GM18519 (cell line): ENCODE measurements at regions not wholly inside any gene's neighbourhood (a gene's known extent, or its start where the extent isn't known, plus 50 kb on each side); places are given as distances from the start of the nearest gene placed in this dataset.
"Not testable (repeated sequence)": the region's sequence is repeated elsewhere in the genome, so short reads cannot be mapped to it uniquely, and the experiment has no call there.

Experiments
- ATAC-seq: cut with Tn5 transposase; IDR thresholded peaks from one replicate; pipeline ENCODE4 v1.9.1; 2021; ENCODE audit warnings: mild to moderate bottlenecking, moderate library complexity; ENCODE audit not compliant: unreplicated experiment, low FRiP score

DNA sequence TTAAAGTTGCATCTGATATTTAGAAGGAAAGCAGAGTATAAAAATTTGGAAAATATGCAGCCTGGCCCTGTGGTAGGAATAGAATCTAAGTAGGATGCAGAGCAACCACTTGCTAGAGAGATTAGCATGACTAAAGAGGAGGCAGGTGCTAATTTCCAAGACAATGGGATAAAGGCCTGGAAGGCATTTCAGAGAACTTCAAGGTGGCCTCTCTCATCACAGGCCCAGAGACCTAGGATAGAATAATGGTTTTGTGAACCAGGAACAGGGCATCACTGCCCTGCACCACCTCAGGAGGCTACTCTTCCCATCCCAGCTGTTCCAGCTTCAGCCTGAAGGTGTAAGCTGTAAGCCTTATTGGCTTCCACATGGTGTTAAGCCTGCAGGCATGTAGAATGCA is 621.7 kb upstream of the HS3ST1 start:
- ATAC-seq, result no peak

DNA sequence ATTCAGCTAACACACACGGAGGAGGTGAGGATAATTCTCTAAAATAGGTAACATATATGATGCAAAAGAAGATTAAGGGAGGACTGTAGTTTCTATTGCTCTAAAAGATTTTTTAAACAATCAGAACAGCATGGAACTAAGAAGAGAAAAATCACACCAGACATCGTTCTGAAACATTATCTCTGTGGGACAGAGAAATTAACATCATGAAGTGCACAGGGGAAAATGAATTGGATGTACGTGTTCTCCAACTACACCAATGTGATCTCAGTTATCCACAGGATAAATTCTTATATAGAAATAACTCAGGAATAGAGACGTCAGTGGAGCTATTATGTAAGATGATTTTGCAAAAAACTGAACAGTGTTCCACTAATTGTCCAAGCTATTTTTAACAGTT is 614.1 kb upstream of the HS3ST1 start:
- no peak for ATAC-seq

DNA sequence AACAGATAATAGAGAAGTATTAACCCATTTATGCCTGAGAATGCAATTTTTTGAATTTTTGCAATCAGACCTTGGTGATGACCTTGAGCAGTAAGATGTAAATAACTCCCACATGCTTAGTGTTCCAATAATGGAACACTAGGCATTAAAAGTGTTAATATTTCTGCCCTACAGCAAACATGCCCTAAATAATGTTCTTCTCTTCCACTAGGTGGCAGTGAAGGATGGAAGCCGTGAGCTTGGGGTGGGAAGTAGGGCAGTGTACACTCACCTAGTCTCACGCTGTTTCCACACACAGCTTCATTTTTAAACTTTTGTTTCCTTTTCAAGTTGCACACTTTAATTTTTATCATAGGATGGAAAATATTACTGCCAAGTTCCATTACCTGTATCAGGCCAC is 613.1 kb upstream of the HS3ST1 start:
- no peak for ATAC-seq

DNA sequence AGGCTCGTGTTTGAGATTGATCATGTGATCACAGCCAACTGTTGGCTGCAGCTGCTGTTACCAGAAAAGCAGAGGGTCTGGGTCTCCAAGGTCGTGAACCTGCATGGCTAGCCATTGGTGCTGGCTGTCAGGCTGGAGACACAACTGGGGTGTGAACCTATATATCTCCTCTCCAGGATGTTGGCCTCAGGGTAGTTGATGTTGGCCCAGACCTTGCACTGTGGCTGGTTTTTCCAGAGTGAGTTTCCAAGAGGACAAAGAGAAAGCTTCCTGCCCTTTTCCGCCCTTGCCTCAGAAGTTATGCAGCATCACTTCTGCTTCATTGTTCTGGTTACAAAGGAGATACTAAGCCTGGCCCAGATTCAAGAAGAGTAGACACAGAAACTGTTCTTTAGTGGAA is 607.8 kb upstream of the HS3ST1 start:
- ATAC-seq, result no peak

DNA sequence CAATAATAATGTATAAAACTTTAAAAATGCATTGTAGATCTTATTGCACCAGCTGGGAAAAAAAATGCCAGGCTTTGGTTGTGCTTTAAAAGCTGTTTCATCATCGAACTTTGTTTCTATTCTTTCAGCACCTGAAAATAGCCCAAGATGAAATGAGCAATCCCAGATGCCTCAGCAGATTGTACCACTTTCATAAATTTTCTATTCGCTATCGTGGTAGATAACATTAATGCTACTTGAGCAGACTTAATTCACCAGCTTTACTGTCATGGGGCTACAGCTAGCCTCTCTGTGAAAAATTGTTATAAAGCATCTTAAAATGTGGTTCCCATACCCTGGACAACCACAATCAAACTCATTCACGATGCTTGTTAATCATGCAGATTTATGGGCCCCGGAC is 599.6 kb upstream of the HS3ST1 start:
- ATAC-seq, result no peak

DNA sequence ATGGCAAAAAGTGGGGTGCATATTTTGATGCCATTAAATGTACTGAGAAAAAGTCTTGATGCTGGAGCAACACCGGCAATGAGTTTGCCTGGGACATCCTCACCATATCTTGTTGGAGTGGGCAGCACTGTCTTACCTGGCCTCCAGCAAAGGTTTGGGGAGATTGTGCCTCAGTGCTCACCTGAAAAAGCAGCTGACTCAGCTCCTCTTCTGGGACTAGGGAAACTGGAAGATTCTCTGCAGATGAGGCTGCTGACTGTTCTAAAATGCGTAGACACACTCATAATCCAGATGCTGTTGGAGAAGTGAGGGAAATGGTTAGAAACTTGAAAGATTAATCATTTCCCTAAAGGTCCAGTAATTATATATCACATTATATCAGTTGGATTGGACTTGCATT is 593.7 kb upstream of the HS3ST1 start:
- no peak for ATAC-seq

DNA sequence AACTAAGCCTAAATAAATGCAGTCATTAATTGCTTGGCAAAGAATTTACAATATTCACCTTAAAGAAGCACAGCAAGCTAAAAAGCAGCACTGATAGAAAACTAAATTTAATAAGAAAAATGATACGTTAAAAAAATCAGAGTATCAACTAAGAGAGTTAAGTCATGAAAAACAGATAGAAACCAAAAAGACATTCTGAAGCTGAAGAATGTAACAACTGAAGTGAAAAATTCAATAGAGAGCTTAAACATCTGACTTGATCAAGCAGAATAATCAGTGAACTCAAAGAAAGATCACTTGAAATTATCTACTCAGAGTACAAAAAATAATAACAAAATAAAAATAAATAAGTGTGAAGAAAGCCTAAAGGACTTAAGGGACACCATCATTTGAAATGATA is 588.0 kb upstream of the HS3ST1 start:
- ATAC-seq, result no peak

DNA sequence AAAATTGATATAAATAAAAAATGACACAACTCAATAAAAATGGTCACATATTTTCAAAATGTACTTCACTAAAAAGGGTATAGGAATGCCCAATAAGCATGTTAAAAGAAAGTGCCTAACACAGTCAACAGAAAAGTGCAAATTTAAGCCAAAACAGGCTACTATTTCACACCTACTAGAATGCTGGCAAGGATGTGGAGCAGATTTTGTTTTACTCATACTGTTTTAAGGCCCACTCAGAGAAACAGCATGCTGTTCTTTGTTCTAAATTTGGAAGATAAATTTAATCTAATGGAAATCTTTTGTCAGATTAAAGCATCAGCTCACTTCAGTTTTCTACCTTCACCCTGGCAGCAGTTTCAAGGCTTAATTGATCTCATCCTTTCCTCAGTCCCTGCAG is 576.8 kb upstream of the HS3ST1 start:
- ATAC-seq, result no peak

DNA sequence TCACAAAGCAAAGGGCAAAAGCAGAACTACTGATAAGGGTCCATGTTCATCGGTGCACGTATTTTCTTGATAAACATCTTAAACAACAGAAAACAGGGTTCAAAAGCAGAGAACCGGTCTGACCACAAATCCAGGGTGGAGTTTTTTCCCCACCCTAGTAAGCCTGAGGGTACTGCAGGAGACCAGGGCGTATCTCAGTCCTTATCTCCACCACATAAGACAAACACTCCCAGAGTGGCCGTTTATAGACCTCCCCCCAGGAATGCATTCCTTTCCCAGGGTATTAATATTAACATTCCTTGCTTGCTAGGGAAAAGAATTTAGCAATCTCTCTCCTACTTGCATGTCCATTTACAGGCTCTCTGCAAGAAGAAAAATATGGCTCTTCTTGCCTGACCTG is 567.9 kb upstream of the HS3ST1 start:
- ATAC-seq, result not testable (repeated sequence)

DNA sequence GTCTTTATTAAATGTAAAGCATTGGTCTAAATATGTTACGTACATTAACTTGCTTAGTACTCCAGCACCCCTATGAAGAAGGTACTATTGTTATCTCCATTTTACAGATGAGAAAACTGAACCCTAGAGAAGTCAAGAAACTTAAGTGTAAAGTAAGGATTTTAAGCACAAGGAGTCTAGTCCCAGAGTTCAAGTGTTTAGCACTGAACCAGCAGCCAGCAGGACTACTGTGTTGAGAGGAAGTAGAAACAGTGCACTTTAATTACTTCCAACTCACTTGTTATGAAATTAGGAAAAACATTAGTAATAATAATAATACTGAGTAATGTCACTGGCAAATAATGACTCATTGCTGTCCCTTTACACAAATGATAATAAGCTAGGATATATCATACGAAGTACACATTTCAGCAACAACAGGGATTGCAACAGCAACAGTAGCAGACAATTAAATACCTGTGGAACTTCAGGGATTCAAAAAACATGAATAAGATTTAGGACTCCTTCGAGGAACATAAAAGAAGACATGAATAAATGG is 548.1 kb upstream of the HS3ST1 start:
- ATAC-seq, result no peak

DNA sequence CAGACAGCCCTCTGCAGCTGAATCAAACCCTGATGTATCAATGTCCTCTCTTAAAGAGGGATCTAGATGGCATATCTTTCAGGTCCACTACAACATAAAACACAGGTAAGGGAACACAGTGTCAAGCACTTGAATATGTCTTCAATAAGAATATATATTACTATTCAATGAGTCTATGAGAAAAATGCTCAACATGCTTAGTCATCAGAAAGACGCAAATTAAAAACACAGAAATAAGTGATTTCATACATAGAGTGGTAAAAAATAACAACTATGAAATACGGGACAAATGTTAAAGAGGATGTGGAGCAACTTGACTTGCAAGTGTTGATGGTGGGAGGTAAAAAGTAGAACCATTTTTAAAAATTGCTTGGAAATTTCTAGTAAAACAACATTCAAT is 544.6 kb upstream of the HS3ST1 start:
- ATAC-seq, result no peak

DNA sequence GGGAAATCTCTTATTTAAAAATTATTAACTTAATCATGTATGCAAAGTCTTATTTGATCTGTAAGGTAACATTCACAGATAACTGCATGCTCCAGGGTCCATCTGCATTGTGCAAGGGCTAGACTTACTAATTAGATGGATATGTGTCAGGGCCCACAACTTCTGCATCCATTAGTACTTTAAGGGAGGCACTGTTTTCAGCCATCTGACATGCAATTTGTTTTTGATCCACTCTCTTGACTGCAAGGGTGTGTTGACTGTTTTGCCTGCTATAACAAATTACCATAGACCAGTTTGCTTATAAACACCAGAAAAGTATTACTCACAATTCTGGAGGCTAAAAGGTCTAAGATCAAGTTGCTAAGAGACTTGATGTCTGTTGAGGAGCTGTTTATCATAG is 542.1 kb upstream of the HS3ST1 start:
- no peak for ATAC-seq

DNA sequence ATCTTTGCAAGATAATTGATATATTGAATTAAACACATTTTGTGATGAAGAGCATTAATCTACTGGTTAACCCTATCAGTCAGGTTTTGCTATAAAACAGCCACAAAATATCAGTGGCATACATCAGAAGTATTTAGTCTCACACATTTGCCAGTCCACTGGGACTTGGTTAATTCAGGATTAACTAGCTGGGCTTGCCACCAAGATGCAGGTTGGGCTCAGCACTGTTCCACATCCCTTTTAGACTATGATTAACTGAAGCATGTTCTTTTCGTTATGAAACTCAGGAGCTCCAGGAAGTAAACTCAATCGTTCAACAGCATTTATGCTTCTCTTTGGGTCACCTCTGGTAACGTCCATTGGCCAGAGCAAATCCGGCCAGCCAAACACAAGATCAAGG is 538.1 kb upstream of the HS3ST1 start:
- ATAC-seq, result no peak

DNA sequence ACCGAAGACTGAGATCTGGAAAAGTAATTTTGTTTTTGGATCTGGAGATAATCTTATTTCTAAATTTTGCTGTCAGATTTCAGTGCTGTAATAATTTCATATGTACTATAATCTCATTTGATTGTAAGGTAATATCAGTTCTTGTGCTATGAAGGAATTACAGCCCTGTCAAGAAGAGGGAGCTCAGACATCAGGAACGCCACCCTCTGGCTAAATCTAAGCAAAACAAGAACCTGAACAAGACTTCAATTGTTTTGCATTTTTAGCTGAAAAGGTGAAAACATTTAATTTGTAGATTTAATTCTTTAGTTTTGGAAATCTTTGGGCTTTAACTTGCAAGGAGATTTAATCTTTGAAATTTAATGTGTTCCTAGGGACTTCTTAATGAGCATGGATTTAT is 525.4 kb upstream of the HS3ST1 start:
- no peak for ATAC-seq

DNA sequence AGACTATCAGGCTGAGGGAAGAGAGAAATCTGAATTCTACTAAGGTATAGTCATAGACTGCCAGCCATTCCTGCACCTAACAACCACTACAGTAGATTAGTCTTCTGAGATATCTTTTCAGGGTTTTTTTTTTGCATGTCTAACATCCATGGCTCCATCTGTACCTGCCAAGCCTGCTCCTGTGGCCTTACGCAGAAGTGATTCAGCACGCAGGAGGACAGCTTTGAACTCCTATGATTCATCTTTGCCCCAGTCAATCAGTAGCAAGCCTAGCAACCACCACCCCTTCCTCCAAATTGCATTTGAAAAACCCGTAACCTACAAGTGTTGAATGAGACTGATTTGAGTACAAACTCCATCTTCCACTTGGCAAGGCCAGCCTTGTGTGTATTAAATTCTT is 520.7 kb upstream of the HS3ST1 start:
- ATAC-seq, result no peak

DNA sequence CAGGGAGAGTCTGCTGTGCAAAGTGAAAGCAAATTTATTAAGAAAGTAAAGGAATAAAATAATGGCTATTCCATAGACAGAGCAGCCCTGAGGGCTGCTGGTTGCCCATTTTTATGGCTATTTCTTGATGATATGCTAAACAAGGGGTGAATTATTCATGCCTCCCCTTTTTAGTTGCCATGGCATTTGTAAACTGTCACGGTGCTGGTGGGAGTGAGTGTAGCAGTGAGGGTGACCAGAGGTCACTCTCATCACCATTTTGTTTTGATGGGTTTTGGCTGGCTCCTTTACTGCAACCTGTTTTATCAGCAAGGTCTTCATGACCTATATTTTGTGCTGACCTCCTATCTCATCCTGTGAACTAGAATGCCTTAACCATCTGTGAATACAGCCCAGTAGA is 518.9 kb upstream of the HS3ST1 start:
- not testable (repeated sequence) for ATAC-seq

DNA sequence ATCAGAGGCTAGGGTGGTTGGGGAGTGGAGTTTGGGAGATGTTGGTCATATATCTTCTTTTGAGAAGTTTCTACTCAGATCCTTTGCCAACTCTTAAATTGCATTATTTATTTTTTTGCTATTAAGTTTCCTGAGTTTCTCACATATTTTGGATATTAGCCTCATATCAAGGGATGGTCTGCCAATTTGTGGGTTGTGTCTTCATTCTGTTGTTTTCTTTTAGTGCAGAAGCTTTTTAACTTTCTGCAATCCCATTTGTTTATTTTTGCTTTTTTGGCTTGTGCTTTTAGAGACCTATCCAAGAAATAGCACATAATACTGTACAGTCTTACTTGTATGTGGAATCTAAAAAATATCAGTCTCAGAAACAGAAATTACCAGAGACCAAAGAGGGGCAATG is 509.2 kb upstream of the HS3ST1 start:
- ATAC-seq, result no peak

DNA sequence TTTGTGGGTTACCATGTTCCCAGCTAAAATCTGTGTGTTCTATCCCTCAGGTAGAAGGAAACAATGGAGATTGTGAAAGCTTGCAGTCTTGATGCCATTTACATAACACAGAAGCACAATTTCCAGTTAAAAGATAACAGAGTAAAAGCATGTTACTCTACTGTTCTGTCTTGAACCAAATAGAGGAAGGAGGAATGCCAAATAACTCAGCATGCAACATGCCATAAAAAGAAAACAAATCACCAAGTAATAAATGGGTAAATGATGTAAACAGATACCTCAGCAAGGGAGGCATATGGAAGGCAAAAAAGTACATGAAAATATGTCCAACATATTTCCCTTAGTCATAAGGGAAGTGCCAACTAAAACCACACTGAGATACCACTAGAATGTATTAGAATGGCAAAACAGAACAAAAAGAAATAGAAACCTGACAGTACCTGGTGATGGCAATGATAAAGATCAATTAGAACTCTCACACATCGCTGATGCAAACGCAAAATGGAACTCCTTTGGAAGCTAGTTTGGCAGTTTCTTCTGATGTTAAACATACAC is 502.6 kb upstream of the HS3ST1 start:
- no peak for ATAC-seq

DNA sequence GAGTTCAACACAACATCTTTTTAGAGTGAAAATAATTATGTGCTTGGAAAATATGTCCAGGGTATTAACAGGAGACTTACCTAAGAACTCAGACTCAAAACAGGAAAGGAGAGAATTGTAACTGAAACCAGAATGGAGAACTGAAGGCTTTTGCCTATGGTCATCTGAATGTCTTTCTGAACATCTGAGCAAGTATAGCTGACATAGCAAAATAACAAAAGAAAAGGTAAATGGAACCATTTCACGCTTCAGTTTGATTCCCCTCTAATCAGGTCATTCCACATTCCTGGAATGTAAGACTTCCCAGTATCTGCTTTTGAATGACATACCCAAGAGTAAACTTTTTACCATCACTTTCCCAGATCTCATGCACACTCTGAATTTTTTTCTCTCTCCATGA is 500.4 kb upstream of the HS3ST1 start:
- no peak for ATAC-seq

DNA sequence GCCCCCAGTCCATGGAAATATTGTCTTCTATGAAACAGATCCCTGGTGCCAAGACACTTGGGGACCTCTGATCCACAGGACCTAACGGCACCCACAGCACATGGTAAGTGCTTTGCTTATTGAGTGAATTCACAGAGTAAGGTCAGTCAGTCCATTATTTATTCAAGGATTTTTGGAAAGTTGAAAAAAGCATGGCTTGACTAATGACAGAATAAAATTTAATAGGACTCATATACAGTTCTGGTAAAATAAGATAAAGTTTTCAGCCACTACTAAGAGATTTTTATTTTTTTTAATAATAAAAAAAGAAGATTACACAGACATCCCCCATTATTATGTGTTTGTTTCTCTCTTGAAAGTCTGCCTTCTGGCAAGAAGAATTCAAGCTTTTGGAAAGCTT is 490.6 kb upstream of the HS3ST1 start:
- ATAC-seq, result no peak

DNA sequence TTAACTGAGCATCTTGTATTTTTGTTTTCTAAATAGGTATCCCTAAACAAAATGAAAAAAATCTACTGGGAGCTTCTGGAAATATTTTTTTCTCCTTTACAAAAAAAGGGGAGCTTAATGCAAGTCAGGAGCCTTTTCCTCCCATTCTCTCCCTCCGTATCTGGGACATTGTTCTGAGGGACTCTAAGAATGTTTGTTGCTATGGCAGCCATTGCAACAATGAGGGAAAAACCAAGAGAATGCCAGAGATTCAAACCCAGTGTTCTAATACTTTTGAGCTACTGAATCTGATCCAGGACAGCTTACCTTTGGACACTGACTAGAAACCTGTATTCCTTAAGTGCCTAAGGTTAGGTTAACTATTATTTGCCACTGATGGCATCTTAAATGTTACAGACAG is 485.7 kb upstream of the HS3ST1 start:
- ATAC-seq, result no peak

DNA sequence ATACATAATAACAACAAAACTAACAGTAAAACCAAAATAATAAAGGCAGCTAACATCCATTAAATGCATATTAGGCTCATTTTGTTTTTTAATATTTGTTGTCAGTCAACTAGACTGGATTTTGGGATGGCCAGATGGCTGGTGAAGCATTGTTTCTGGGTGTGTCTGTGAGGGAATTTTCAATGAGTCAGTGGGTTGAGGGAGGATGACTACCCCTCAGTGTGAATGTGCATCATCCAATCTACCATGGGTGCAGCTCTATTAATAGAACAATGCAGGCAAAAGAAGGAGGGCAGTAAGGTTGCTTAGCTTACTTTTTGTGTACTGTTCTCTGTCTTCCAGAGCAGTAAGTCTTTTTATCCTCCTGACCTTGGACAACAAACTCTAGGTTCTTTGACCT is 484.2 kb upstream of the HS3ST1 start:
- ATAC-seq, result no peak

DNA sequence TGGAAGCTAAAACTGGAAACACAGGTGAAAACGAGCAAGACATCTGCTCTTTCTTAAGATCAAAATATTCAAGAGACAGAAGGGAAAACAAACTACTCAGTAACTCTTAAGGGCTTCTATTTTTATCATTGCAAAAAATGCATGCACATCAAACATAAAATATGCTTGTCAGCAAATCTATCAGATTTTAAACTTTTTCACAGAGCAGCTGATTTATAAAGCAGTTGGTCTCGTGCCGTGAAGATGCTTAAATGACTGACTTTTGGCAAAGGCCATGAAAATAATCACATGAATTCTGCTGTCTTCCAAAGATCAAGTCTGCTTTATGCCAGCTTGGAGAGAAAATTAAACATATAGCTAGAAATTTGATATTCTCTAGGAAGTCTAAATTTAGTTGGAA is 482.1 kb upstream of the HS3ST1 start:
- ATAC-seq, result no peak
